PC-9 (cell line): ENCODE measurements at regions not wholly inside any gene's neighbourhood (a gene's known extent, or its start where the extent isn't known, plus 50 kb on each side); places are given as distances from the start of the nearest gene placed in this dataset.

Source experiments
- EZH2 ChIP-seq: fragments of 200-600 bp; sonication (generic); IDR thresholded peaks from 2 replicates; pipeline ENCODE4 v1.8.0; 2017; ENCODE audit warnings: antibody characterized with exemption, low read depth
- TF ChIP-seq, protein P1 (sequence below): fragments of 200-600 bp; sonication (generic); conservative IDR thresholded peaks from 2 replicates; pipeline ENCODE4 v1.6.1; 2017; ENCODE audit warnings: mixed run types, antibody characterized with exemption, mild to moderate bottlenecking, moderate library complexity

- TF ChIP-seq, protein P1, sequence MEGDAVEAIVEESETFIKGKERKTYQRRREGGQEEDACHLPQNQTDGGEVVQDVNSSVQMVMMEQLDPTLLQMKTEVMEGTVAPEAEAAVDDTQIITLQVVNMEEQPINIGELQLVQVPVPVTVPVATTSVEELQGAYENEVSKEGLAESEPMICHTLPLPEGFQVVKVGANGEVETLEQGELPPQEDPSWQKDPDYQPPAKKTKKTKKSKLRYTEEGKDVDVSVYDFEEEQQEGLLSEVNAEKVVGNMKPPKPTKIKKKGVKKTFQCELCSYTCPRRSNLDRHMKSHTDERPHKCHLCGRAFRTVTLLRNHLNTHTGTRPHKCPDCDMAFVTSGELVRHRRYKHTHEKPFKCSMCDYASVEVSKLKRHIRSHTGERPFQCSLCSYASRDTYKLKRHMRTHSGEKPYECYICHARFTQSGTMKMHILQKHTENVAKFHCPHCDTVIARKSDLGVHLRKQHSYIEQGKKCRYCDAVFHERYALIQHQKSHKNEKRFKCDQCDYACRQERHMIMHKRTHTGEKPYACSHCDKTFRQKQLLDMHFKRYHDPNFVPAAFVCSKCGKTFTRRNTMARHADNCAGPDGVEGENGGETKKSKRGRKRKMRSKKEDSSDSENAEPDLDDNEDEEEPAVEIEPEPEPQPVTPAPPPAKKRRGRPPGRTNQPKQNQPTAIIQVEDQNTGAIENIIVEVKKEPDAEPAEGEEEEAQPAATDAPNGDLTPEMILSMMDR = 0 out of 2 replicates have a peak, but pooled peaks have one; percentile 36
- TF ChIP-seq EZH2 = no peak
Observed at GRCh38 chr14:78029601-78030372, 140.4 kb upstream of the NRXN3 start.
